WTC11 (cell line): ENCODE measurements at regions not wholly inside any gene's neighbourhood (a gene's known extent, or its start where the extent isn't known, plus 50 kb on each side); places are given as distances from the start of the nearest gene placed in this dataset.

ENCODE experiments used
- ATAC-seq: fragments of 200-7000 bp; cut with Tn5 transposase; 2 replicates; pipeline ENCODE4 v1.10.0; 2021; ENCODE audit warnings: mild to moderate bottlenecking, moderate library complexity
- CTCF ChIA-PET: fragments of 300-600 bp; sonication (Branson Sonifier 250); formaldehyde crosslinking; loops from one replicate; lab custom pipeline; 2021; ENCODE audit warnings: antibody characterized with exemption; lab: Charles Lee
- POLR2A ChIA-PET: fragments of 350-600 bp; sonication (Branson Sonifier 250); formaldehyde crosslinking; loops from one replicate; lab custom pipeline; 2021; ENCODE audit warnings: antibody characterized with exemption; lab: Charles Lee
- DNase-seq: peaks from one replicate; pipeline ENCODE4 v3.0.0; 2021; ENCODE audit warnings: low spot score
- H3K27ac Mint-ChIP-seq: 2 replicates; pipeline ENCODE4 v1.8.0; 2021; ENCODE audit warnings: mixed read lengths
- H3K27me3 Mint-ChIP-seq: 2 replicates; pipeline ENCODE4 v1.8.0; 2021; ENCODE audit warnings: low read depth, mild to moderate bottlenecking, moderate library complexity, mixed read lengths
- H3K36me3 Mint-ChIP-seq: 2 replicates; pipeline ENCODE4 v1.8.0; 2021; ENCODE audit warnings: mixed read lengths
- H3K4me1 Mint-ChIP-seq: 2 replicates; pipeline ENCODE4 v1.8.0; 2022; ENCODE audit warnings: mixed read lengths
- H3K4me3 Mint-ChIP-seq: 2 replicates; pipeline ENCODE4 v1.8.0; 2021; ENCODE audit warnings: mild to moderate bottlenecking, moderate library complexity, mixed read lengths
- H3K9me3 Mint-ChIP-seq: 2 replicates; pipeline ENCODE4 v1.8.0; 2021; ENCODE audit warnings: mixed read lengths
- AFF4 ChIP-seq: sonication (generic); formaldehyde crosslinking; IDR thresholded peaks from 2 replicates; pipeline ENCODE4 v1.8.1; 2023; ENCODE audit warnings: mild to moderate bottlenecking, missing genetic modification reagents, borderline replicate concordance
- ATF1 ChIP-seq: sonication (generic); formaldehyde crosslinking; IDR thresholded peaks from 2 replicates; pipeline ENCODE4 v1.8.1; 2023; ENCODE audit warnings: mild to moderate bottlenecking, moderate library complexity, missing genetic modification reagents
- ATF2 ChIP-seq: sonication (generic); formaldehyde crosslinking; IDR thresholded peaks from 2 replicates; pipeline ENCODE4 v1.8.1; 2022; ENCODE audit warnings: low read depth, missing genetic modification reagents, borderline replicate concordance
- CREB1 ChIP-seq: sonication (generic); formaldehyde crosslinking; IDR thresholded peaks from 2 replicates; pipeline ENCODE4 v1.8.0; 2023; ENCODE audit warnings: mild to moderate bottlenecking, missing genetic modification reagents
- CREM ChIP-seq: sonication (generic); formaldehyde crosslinking; IDR thresholded peaks from 2 replicates; pipeline ENCODE4 v1.8.1; 2022; ENCODE audit warnings: mild to moderate bottlenecking, missing genetic modification reagents, moderate library complexity
- CTCF ChIP-seq: fragments of 200-600 bp; IDR thresholded peaks from 2 replicates; pipeline ENCODE4 v1.8.0; 2022; ENCODE audit warnings: antibody characterized with exemption
- E2F1 ChIP-seq: sonication (generic); formaldehyde crosslinking; IDR thresholded peaks from 2 replicates; pipeline ENCODE4 v1.8.0; 2022; ENCODE audit warnings: mild to moderate bottlenecking, missing genetic modification reagents
- ETV6 ChIP-seq: sonication (generic); formaldehyde crosslinking; IDR thresholded peaks from 2 replicates; pipeline ENCODE4 v1.8.1; 2022; ENCODE audit warnings: mild to moderate bottlenecking, missing genetic modification reagents
- FOXK1 ChIP-seq: sonication (generic); formaldehyde crosslinking; IDR thresholded peaks from 2 replicates; pipeline ENCODE4 v1.8.0; 2022; ENCODE audit warnings: mild to moderate bottlenecking, moderate library complexity, missing genetic modification reagents
- FOXP1 ChIP-seq: sonication (generic); formaldehyde crosslinking; IDR thresholded peaks from 2 replicates; pipeline ENCODE4 v1.8.0; 2022; ENCODE audit warnings: missing genetic modification reagents, mild to moderate bottlenecking, moderate library complexity, borderline replicate concordance
- GABPB1 ChIP-seq: sonication (generic); formaldehyde crosslinking; IDR thresholded peaks from 2 replicates; pipeline ENCODE4 v1.8.1; 2023; ENCODE audit warnings: mild to moderate bottlenecking, missing genetic modification reagents
- NFE2L1 ChIP-seq: sonication (generic); formaldehyde crosslinking; IDR thresholded peaks from 2 replicates; pipeline ENCODE4 v1.8.1; 2023; ENCODE audit warnings: missing genetic modification reagents
- TEAD4 ChIP-seq: sonication (generic); formaldehyde crosslinking; IDR thresholded peaks from 2 replicates; pipeline ENCODE4 v1.8.0; 2022; ENCODE audit warnings: mild to moderate bottlenecking, missing genetic modification reagents
- USF2 ChIP-seq: sonication (generic); formaldehyde crosslinking; IDR thresholded peaks from 2 replicates; pipeline ENCODE4 v1.8.1; 2023; ENCODE audit warnings: mild to moderate bottlenecking, missing genetic modification reagents, moderate library complexity
- ZBTB21 ChIP-seq: sonication (generic); formaldehyde crosslinking; IDR thresholded peaks from 2 replicates; pipeline ENCODE4 v1.8.1; 2023; ENCODE audit warnings: mild to moderate bottlenecking, missing genetic modification reagents, borderline replicate concordance
- ZNF281 ChIP-seq: sonication (generic); formaldehyde crosslinking; IDR thresholded peaks from 2 replicates; pipeline ENCODE4 v1.8.0; 2023; ENCODE audit warnings: mild to moderate bottlenecking, missing genetic modification reagents
- ZSCAN18 ChIP-seq: fragments of 250-450 bp; sonication (Bioruptor Pico); IDR thresholded peaks from 2 replicates; pipeline ENCODE4 v2.1.2; 2022; ENCODE audit warnings: mild to moderate bottlenecking, moderate library complexity

- TF ChIP-seq AFF4 (CRISPR knock-in tag), result no peak
- no peak for TF ChIP-seq USF2 (CRISPR knock-in tag)
- no peak for TF ChIP-seq ATF2 (CRISPR knock-in tag)
- no peak for TF ChIP-seq CREB1 (CRISPR knock-in tag)
- TF ChIP-seq, all 79 proteins: peak for 0
Measured at GRCh38 chr3:182414586-182414985, 378.7 kb upstream of the ATP11B start (continued).

- Mint-ChIP-seq H3K4me1 (peaks cover 5% of the 10 kb centered on the region), H3K36me3 (no peaks in the 10 kb centered on the region), H3K4me3 (no peak overlapping the region), H3K9me3 (no peaks in the 10 kb centered on the region), H3K27ac (no peak overlapping the region), H3K27me3 (no peaks in the 10 kb centered on the region)
- ChIA-PET CTCF (no interaction called here), POLR2A (no interaction called here)
- ATAC-seq (no peak), DNase-seq (no peak)
- no peak for TF ChIP-seq AFF4 (CRISPR knock-in tag)
- no peak for TF ChIP-seq E2F1 (CRISPR knock-in tag)
- no peak for TF ChIP-seq CREM (CRISPR knock-in tag)
- no peak for TF ChIP-seq TEAD4
- no peak for TF ChIP-seq ATF1 (CRISPR knock-in tag)
- no peak for TF ChIP-seq ZBTB21 (CRISPR knock-in tag)
- no peak for TF ChIP-seq CTCF
- no peak for TF ChIP-seq ZNF281 (CRISPR knock-in tag)
- TF ChIP-seq FOXP1, result no peak
- no peak for TF ChIP-seq ETV6
- no peak for TF ChIP-seq ZSCAN18 (CRISPR knock-in tag)
- TF ChIP-seq NFE2L1, result no peak
- no peak for TF ChIP-seq GABPB1
- TF ChIP-seq FOXK1, result no peak
- no peak for TF ChIP-seq CREB1 (CRISPR knock-in tag)
Measured at GRCh38 chr3:182420741-182421140, 372.6 kb upstream of the ATP11B start.
